Spleen (tissue), 3 donors: ENCODE measurements at regions not wholly inside any gene's neighbourhood (a gene's known extent, or its start where the extent isn't known, plus 50 kb on each side); places are given as distances from the start of the nearest gene placed in this dataset.

ENCODE experiments used
- POLR2A ChIP-seq, 3 donors: fragments of 450-650 bp; IDR thresholded peaks; one replicate each; pipeline ENCODE4 v1.5.1; 2017; ENCODE audit warnings: antibody characterized with exemption in 3 of 3, mild to moderate bottlenecking in 1 of 3
- POLR2AphosphoS5 ChIP-seq, 3 donors: sonication (generic); formaldehyde crosslinking; IDR thresholded peaks; one replicate each; pipeline ENCODE4 v1.5.1; 2017; ENCODE audit warnings: antibody characterized with exemption in 3 of 3

GRCh38 chr21:24561291-24561690 is 1046.0 kb downstream of the MRPL39 start:
- TF ChIP-seq POLR2AphosphoS5 (IDR thresholded peaks at IDR 0.05) (no peak), POLR2A (IDR thresholded peaks at IDR 0.05) (no peak)
